Esophagus squamous epithelium (tissue), 4 donors: ENCODE measurements at regions not wholly inside any gene's neighbourhood (a gene's known extent, or its start where the extent isn't known, plus 50 kb on each side); places are given as distances from the start of the nearest gene placed in this dataset.

ENCODE experiments used
- CTCF ChIP-seq, 6 experiments: fragments of 450-650 bp in 4 of 6; fragments of 200-600 bp in 2 of 6; sonication (generic) in 2 of 6; IDR thresholded peaks; one replicate each; pipeline ENCODE4 v1.5.1; 2016 to 2019; ENCODE audit warnings: antibody characterized with exemption in 6 of 6, mild to moderate bottlenecking in 4 of 6, moderate library complexity in 4 of 6
- POLR2A ChIP-seq, 4 donors: fragments of 450-650 bp; IDR thresholded peaks; one replicate each; pipeline ENCODE4 v1.6.1; 2017; ENCODE audit warnings: antibody characterized with exemption in 4 of 4, mild to moderate bottlenecking in 4 of 4, moderate library complexity in 3 of 4

DNA sequence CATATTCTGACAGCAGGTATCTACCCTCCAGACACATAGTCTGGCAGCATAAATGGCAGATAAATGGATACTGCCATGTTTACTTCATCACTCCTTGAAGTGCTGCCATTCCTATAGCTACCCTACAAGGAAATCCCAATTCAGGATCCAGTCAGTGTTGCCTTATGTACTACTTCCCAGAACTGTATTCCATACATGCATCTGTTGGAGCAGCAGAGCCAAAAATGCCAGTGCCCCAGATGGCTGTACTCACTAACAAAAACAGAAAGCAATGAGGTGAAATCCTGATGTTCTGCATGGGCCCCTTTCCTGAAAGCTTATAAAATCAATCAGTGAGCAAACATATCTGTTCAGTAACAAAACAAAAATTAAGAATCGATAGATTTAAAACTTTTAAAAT, 490.0 kb upstream of the COX7C start:
- TF ChIP-seq CTCF (IDR thresholded peaks at IDR 0.05) (no peak), POLR2A (IDR thresholded peaks at IDR 0.05) (no peak)
